Activated naive CD4-positive, alpha-beta T cell treated with anti-CD3 and anti-CD28 coated beads, Interleukin-2, amount 10 ng/mL, durations not matched to agents 7 days and 5 days (primary cell): ENCODE measurements at regions not wholly inside any gene's neighbourhood (a gene's known extent, or its start where the extent isn't known, plus 50 kb on each side); places are given as distances from the start of the nearest gene placed in this dataset.
"Not testable (repeated sequence)": the region's sequence is repeated elsewhere in the genome, so short reads cannot be mapped to it uniquely, and the experiment has no call there.

Experiments
- CTCF ChIA-PET: fragments of 350-600 bp; sonication (Branson Sonifier 250); formaldehyde crosslinking; loops from one replicate; lab custom pipeline; 2021; ENCODE audit warnings: antibody characterized with exemption; lab: Charles Lee
- DNase-seq: peaks from one replicate; pipeline ENCODE4 v3.0.0-alpha.2; 2020
- H3K27ac Mint-ChIP-seq: one replicate; pipeline ENCODE4 v1.8.0; 2021; ENCODE audit warnings: mild to moderate bottlenecking, moderate library complexity, mixed read lengths
- H3K27me3 Mint-ChIP-seq: one replicate; pipeline ENCODE4 v1.8.0; 2021; ENCODE audit warnings: mild to moderate bottlenecking, mixed read lengths
- H3K36me3 Mint-ChIP-seq: one replicate; pipeline ENCODE4 v1.8.0; 2021; ENCODE audit warnings: mixed read lengths
- H3K4me1 Mint-ChIP-seq: one replicate; pipeline ENCODE4 v1.8.0; 2021; ENCODE audit warnings: mixed read lengths
- H3K4me3 Mint-ChIP-seq: one replicate; pipeline ENCODE4 v1.8.0; 2021; ENCODE audit warnings: mild to moderate bottlenecking, moderate library complexity, mixed read lengths
- H3K9me3 Mint-ChIP-seq: one replicate; pipeline ENCODE4 v1.8.0; 2021; ENCODE audit warnings: mixed read lengths

GRCh38 chr6:144415014-144415413 is 129.9 kb downstream of the UTRN start:
- no peak overlapping the region for H3K27ac Mint-ChIP-seq
- DNase-seq, result no peak
- peaks cover 12% of the 10 kb centered on the region for H3K36me3 Mint-ChIP-seq
- CTCF ChIA-PET, result no interaction called here
- H3K4me1 Mint-ChIP-seq, result peaks cover 22% of the 10 kb centered on the region
- no peaks in the 10 kb centered on the region for H3K27me3 Mint-ChIP-seq
- no peaks in the 10 kb centered on the region for H3K9me3 Mint-ChIP-seq
- H3K4me3 Mint-ChIP-seq, result no peak overlapping the region

- DNase-seq, result no peak
- H3K36me3 Mint-ChIP-seq, result peaks cover 6% of the 10 kb centered on the region
- no peak overlapping the region for H3K4me3 Mint-ChIP-seq
- no peaks in the 10 kb centered on the region for H3K9me3 Mint-ChIP-seq
- no peak overlapping the region for H3K27ac Mint-ChIP-seq
- CTCF ChIA-PET, result no interaction called here
- no peaks in the 10 kb centered on the region for H3K27me3 Mint-ChIP-seq
- peaks cover 26% of the 10 kb centered on the region for H3K4me1 Mint-ChIP-seq
Observed at GRCh38 chr6:144415835-144416237, 130.7 kb downstream of the UTRN start.

GRCh38 chr6:144416244-144416643 is 131.1 kb downstream of the UTRN start:
- CTCF ChIA-PET, result no interaction called here
- Mint-ChIP-seq H3K4me3 (no peak overlapping the region), H3K27me3 (no peaks in the 10 kb centered on the region), H3K9me3 (no peaks in the 10 kb centered on the region), H3K36me3 (peaks cover 3% of the 10 kb centered on the region), H3K4me1 (peaks cover 22% of the 10 kb centered on the region), H3K27ac (no peak overlapping the region)
- DNase-seq, result no peak

- no peak for DNase-seq
- Mint-ChIP-seq H3K27me3 (no peaks in the 10 kb centered on the region), H3K36me3 (peaks cover under 1% of the 10 kb centered on the region), H3K4me1 (peaks cover 16% of the 10 kb centered on the region), H3K9me3 (no peaks in the 10 kb centered on the region), H3K4me3 (no peak overlapping the region), H3K27ac (no peak overlapping the region)
- CTCF ChIA-PET, result no interaction called here
Observed at GRCh38 chr6:144416773-144417172, 131.6 kb downstream of the UTRN start.

- no peak overlapping the region for H3K27ac Mint-ChIP-seq
- CTCF ChIA-PET, result no interaction called here
- H3K27me3 Mint-ChIP-seq, result no peaks in the 10 kb centered on the region
- H3K4me1 Mint-ChIP-seq, result peaks cover 15% of the 10 kb centered on the region
- no peak overlapping the region for H3K4me3 Mint-ChIP-seq
- peaks cover 4% of the 10 kb centered on the region for H3K36me3 Mint-ChIP-seq
- DNase-seq, result no peak
- H3K9me3 Mint-ChIP-seq, result no peaks in the 10 kb centered on the region
Observed at GRCh38 chr6:144417681-144418080, 132.5 kb downstream of the UTRN start.

- no peak overlapping the region for H3K27ac Mint-ChIP-seq
- CTCF ChIA-PET, result interaction anchor here (0.6 kb wide), 1 partner anchor 201 kb away, joined by 3 read pairs; no protein-coding TSS in a partner anchor
- no peak for DNase-seq
- no peak overlapping the region for H3K4me3 Mint-ChIP-seq
- peaks cover 18% of the 10 kb centered on the region for H3K36me3 Mint-ChIP-seq
- H3K9me3 Mint-ChIP-seq, result no peaks in the 10 kb centered on the region
- no peaks in the 10 kb centered on the region for H3K27me3 Mint-ChIP-seq
- H3K4me1 Mint-ChIP-seq, result peaks cover 10% of the 10 kb centered on the region
Observed at GRCh38 chr6:144418959-144419545, 133.9 kb downstream of the UTRN start.

- peaks cover 9% of the 10 kb centered on the region for H3K4me1 Mint-ChIP-seq
- H3K27ac Mint-ChIP-seq, result no peak overlapping the region
- DNase-seq, result no peak
- no peak overlapping the region for H3K4me3 Mint-ChIP-seq
- peaks cover 46% of the 10 kb centered on the region for H3K36me3 Mint-ChIP-seq
- CTCF ChIA-PET, result no interaction called here
- no peaks in the 10 kb centered on the region for H3K27me3 Mint-ChIP-seq
- H3K9me3 Mint-ChIP-seq, result no peaks in the 10 kb centered on the region
Observed at GRCh38 chr6:144423167-144423566, 138.0 kb downstream of the UTRN start.

- H3K9me3 Mint-ChIP-seq, result no peaks in the 10 kb centered on the region
- H3K27ac Mint-ChIP-seq, result no peak overlapping the region
- H3K36me3 Mint-ChIP-seq, result peaks cover 61% of the 10 kb centered on the region
- H3K4me1 Mint-ChIP-seq, result peaks cover 7% of the 10 kb centered on the region
- CTCF ChIA-PET, result interaction anchor here (0.7 to 1.1 kb wide), 2 partner anchors 10 to 43 kb away, joined by 3 read pairs; no protein-coding TSS in a partner anchor
- no peak overlapping the region for H3K4me3 Mint-ChIP-seq
- no peak for DNase-seq
- H3K27me3 Mint-ChIP-seq, result no peaks in the 10 kb centered on the region
Observed at GRCh38 chr6:144429753-144430152, 144.6 kb downstream of the UTRN start.

- H3K9me3 Mint-ChIP-seq, H3K27me3 Mint-ChIP-seq, DNase-seq, H3K27ac Mint-ChIP-seq, CTCF ChIA-PET, H3K4me1 Mint-ChIP-seq, H3K4me3 Mint-ChIP-seq: not testable (repeated sequence)
- peaks cover 61% of the 10 kb centered on the region for H3K36me3 Mint-ChIP-seq
Observed at GRCh38 chr6:144433446-144433845, 148.3 kb downstream of the UTRN start.

- H3K9me3 Mint-ChIP-seq, result no peaks in the 10 kb centered on the region
- H3K27me3 Mint-ChIP-seq, result no peaks in the 10 kb centered on the region
- no peak for DNase-seq
- H3K36me3 Mint-ChIP-seq, result peaks cover 63% of the 10 kb centered on the region
- peaks cover 3% of the 10 kb centered on the region for H3K4me1 Mint-ChIP-seq
- H3K4me3 Mint-ChIP-seq, result no peak overlapping the region
- no peak overlapping the region for H3K27ac Mint-ChIP-seq
- CTCF ChIA-PET, result interaction anchor here (1.3 kb wide), 1 partner anchor 26 kb away, joined by 3 read pairs; no protein-coding TSS in a partner anchor
Observed at GRCh38 chr6:144434308-144434990, 149.3 kb downstream of the UTRN start.

- peaks cover 6% of the 10 kb centered on the region for H3K9me3 Mint-ChIP-seq
- DNase-seq, result no peak
- no peak overlapping the region for H3K4me3 Mint-ChIP-seq
- no peaks in the 10 kb centered on the region for H3K27me3 Mint-ChIP-seq
- H3K4me1 Mint-ChIP-seq, result peaks cover 3% of the 10 kb centered on the region
- CTCF ChIA-PET, result interaction anchor here (1.3 kb wide), 1 partner anchor 25 kb away, joined by 3 read pairs; no protein-coding TSS in a partner anchor
- no peak overlapping the region for H3K27ac Mint-ChIP-seq
- peaks cover 67% of the 10 kb centered on the region for H3K36me3 Mint-ChIP-seq
Observed at GRCh38 chr6:144435602-144436426, 150.7 kb downstream of the UTRN start.

- no peak for DNase-seq
- H3K36me3 Mint-ChIP-seq, result peaks cover 68% of the 10 kb centered on the region
- H3K27ac Mint-ChIP-seq, result no peak overlapping the region
Observed at GRCh38 chr6:144437105-144437504, 152.0 kb downstream of the UTRN start.

GRCh38 chr6:144438103-144438502 is 153.0 kb downstream of the UTRN start:
- Mint-ChIP-seq H3K9me3 (peaks cover 23% of the 10 kb centered on the region), H3K36me3 (peaks cover 72% of the 10 kb centered on the region), H3K4me1 (peaks cover 3% of the 10 kb centered on the region), H3K27ac (no peak overlapping the region), H3K4me3 (no peak overlapping the region), H3K27me3 (no peaks in the 10 kb centered on the region)
- no peak for DNase-seq
- CTCF ChIA-PET, result interaction anchor here (1.2 kb wide), 1 partner anchor 44 kb away, joined by 3 read pairs; no protein-coding TSS in a partner anchor

More at GRCh38 chr6:144437105-144437504, 152.0 kb downstream of the UTRN start:
- H3K27me3 Mint-ChIP-seq, result no peaks in the 10 kb centered on the region
- peaks cover 3% of the 10 kb centered on the region for H3K4me1 Mint-ChIP-seq
- H3K9me3 Mint-ChIP-seq, result peaks cover 19% of the 10 kb centered on the region
- H3K4me3 Mint-ChIP-seq, result no peak overlapping the region
- CTCF ChIA-PET, result interaction anchor here (0.6 kb wide), 1 partner anchor 215 kb away, joined by 4 read pairs; no protein-coding TSS in a partner anchor

GRCh38 chr6:144439016-144439415 is 153.9 kb downstream of the UTRN start:
- no peak for DNase-seq
- Mint-ChIP-seq H3K4me3 (no peak overlapping the region), H3K4me1 (peaks cover 3% of the 10 kb centered on the region), H3K27me3 (no peaks in the 10 kb centered on the region), H3K27ac (no peak overlapping the region), H3K9me3 (peaks cover 23% of the 10 kb centered on the region), H3K36me3 (peaks cover 74% of the 10 kb centered on the region)
- CTCF ChIA-PET, result interaction anchor here (1.1 kb wide), 1 partner anchor 9 kb away, joined by 3 read pairs; no protein-coding TSS in a partner anchor
